HEK293 (cell line): ENCODE measurements at regions not wholly inside any gene's neighbourhood (a gene's known extent, or its start where the extent isn't known, plus 50 kb on each side); places are given as distances from the start of the nearest gene placed in this dataset.
A peak's percentile ranks its signal among the peaks of the same experiment; 100 is the strongest.

Experiments
- PRDM2 ChIP-seq: fragments of 450-650 bp; formaldehyde crosslinking; IDR thresholded peaks from 2 replicates; pipeline ENCODE4 v1.5.1; 2016; ENCODE audit warnings: missing biosample characterization, missing genetic modification characterization, borderline replicate concordance
- REPIN1 ChIP-seq: fragments of 450-650 bp; formaldehyde crosslinking; IDR thresholded peaks from 2 replicates; pipeline ENCODE4 v1.5.1; 2017; ENCODE audit warnings: missing biosample characterization, missing genetic modification characterization, low read depth
- ZBTB17 ChIP-seq: fragments of 450-650 bp; formaldehyde crosslinking; IDR thresholded peaks from 2 replicates; pipeline ENCODE4 v1.5.1; 2016; ENCODE audit warnings: missing biosample characterization, missing genetic modification characterization
- ZBTB21 ChIP-seq: fragments of 450-650 bp; formaldehyde crosslinking; IDR thresholded peaks from 2 replicates; pipeline ENCODE4 v1.5.1; 2017; ENCODE audit warnings: missing biosample characterization, missing genetic modification characterization
- ZBTB44 ChIP-seq: fragments of 450-650 bp; IDR thresholded peaks from 2 replicates; pipeline ENCODE4 v1.5.1; 2018; ENCODE audit warnings: missing biosample characterization, mild to moderate bottlenecking, missing genetic modification characterization
- ZFP69B ChIP-seq: fragments of 450-650 bp; formaldehyde crosslinking; IDR thresholded peaks from 2 replicates; pipeline ENCODE4 v1.5.1; 2016; ENCODE audit warnings: missing biosample characterization, missing genetic modification characterization
- ZIC2 ChIP-seq: fragments of 450-650 bp; formaldehyde crosslinking; IDR thresholded peaks from 2 replicates; pipeline ENCODE4 v1.5.1; 2016; ENCODE audit warnings: missing biosample characterization, missing genetic modification characterization
- ZNF121 ChIP-seq: fragments of 450-650 bp; formaldehyde crosslinking; IDR thresholded peaks from 2 replicates; pipeline ENCODE4 v1.5.1; 2016; ENCODE audit warnings: missing biosample characterization, missing genetic modification characterization
- ZNF146 ChIP-seq: fragments of 450-650 bp; formaldehyde crosslinking; IDR thresholded peaks from 2 replicates; pipeline ENCODE4 v1.5.1; 2016; ENCODE audit warnings: missing biosample characterization, missing genetic modification characterization
- ZNF155 ChIP-seq: fragments of 450-650 bp; formaldehyde crosslinking; IDR thresholded peaks from 2 replicates; pipeline ENCODE4 v1.5.1; 2016; ENCODE audit warnings: missing biosample characterization, missing genetic modification characterization
- ZNF157 ChIP-seq: fragments of 450-650 bp; formaldehyde crosslinking; IDR thresholded peaks from 2 replicates; pipeline ENCODE4 v1.5.1; 2016; ENCODE audit warnings: missing biosample characterization, missing genetic modification characterization
- ZNF280C ChIP-seq: fragments of 450-650 bp; formaldehyde crosslinking; IDR thresholded peaks from 2 replicates; pipeline ENCODE4 v1.5.1; 2016; ENCODE audit warnings: missing biosample characterization, missing genetic modification characterization
- ZNF416 ChIP-seq: fragments of 450-650 bp; formaldehyde crosslinking; IDR thresholded peaks from 2 replicates; pipeline ENCODE4 v1.5.1; 2016; ENCODE audit warnings: missing biosample characterization, missing genetic modification characterization
- ZNF529 ChIP-seq: fragments of 450-650 bp; formaldehyde crosslinking; IDR thresholded peaks from 2 replicates; pipeline ENCODE4 v1.5.1; 2017; ENCODE audit warnings: missing genetic modification characterization, missing biosample characterization; ENCODE audit not compliant: insufficient replicate concordance
- ZNF626 ChIP-seq: fragments of 450-650 bp; sonication (Bioruptor Pico); formaldehyde crosslinking; IDR thresholded peaks from 2 replicates; pipeline ENCODE4 v1.5.1; 2018; ENCODE audit warnings: missing biosample characterization, missing genetic modification characterization, inconsistent platforms
- ZNF639 ChIP-seq: fragments of 450-650 bp; formaldehyde crosslinking; IDR thresholded peaks from 2 replicates; pipeline ENCODE4 v1.5.1; 2016; ENCODE audit warnings: missing biosample characterization, missing genetic modification characterization
- ZNF654 ChIP-seq: fragments of 450-650 bp; formaldehyde crosslinking; IDR thresholded peaks from 2 replicates; pipeline ENCODE4 v1.5.1; 2016; ENCODE audit warnings: low read depth, missing biosample characterization, missing genetic modification characterization
- ZNF677 ChIP-seq: fragments of 450-650 bp; IDR thresholded peaks from 2 replicates; pipeline ENCODE4 v1.5.0; 2018; ENCODE audit warnings: missing biosample characterization, mild to moderate bottlenecking, missing genetic modification characterization, moderate library complexity
- ZNF792 ChIP-seq: fragments of 450-650 bp; formaldehyde crosslinking; IDR thresholded peaks from 2 replicates; pipeline ENCODE4 v1.5.1; 2016; ENCODE audit warnings: missing biosample characterization, missing genetic modification characterization
- ZSCAN23 ChIP-seq: fragments of 450-650 bp; formaldehyde crosslinking; IDR thresholded peaks from 2 replicates; pipeline ENCODE4 v1.5.1; 2016; ENCODE audit warnings: missing biosample characterization, missing genetic modification characterization

- TF ChIP-seq ZSCAN23 (tag by site-specific recombination) (no peak), ZNF626 (tag by site-specific recombination) (no peak), ZBTB21 (tag by site-specific recombination) (peak; percentile 61), ZNF792 (tag by site-specific recombination) (no peak), ZNF416 (tag by site-specific recombination) (no peak), REPIN1 (tag by site-specific recombination) (no peak), ZNF121 (no peak), ZIC2 (no peak), ZBTB44 (tag by site-specific recombination) (no peak), ZNF639 (tag by site-specific recombination) (no peak), ZNF654 (tag by site-specific recombination) (no peak), ZNF146 (tag by site-specific recombination) (peak; percentile 59; the same call in 1 of the 2 replicates), ZNF155 (tag by site-specific recombination) (no peak), ZNF280C (no peak), ZFP69B (no peak), PRDM2 (no peak), ZNF157 (tag by site-specific recombination) (no peak), ZNF677 (tag by site-specific recombination) (no peak), ZNF529 (tag by site-specific recombination) (no peak), ZBTB17 (tag by site-specific recombination) (no peak)
- TF ChIP-seq, all 188 proteins: peak for 10
Observed at GRCh38 chr10:78934532-78934898, 134.3 kb upstream of the ZMIZ1 start (continued).
